Esophagus squamous epithelium (tissue), 4 donors: ENCODE measurements at regions not wholly inside any gene's neighbourhood (a gene's known extent, or its start where the extent isn't known, plus 50 kb on each side); places are given as distances from the start of the nearest gene placed in this dataset.

Experiments used
- CTCF ChIP-seq, 6 experiments: fragments of 450-650 bp in 4 of 6; fragments of 200-600 bp in 2 of 6; sonication (generic) in 2 of 6; IDR thresholded peaks; one replicate each; pipeline ENCODE4 v1.5.1; 2016 to 2019; ENCODE audit warnings: antibody characterized with exemption in 6 of 6, mild to moderate bottlenecking in 4 of 6, moderate library complexity in 4 of 6
- POLR2A ChIP-seq, 4 donors: fragments of 450-650 bp; IDR thresholded peaks; one replicate each; pipeline ENCODE4 v1.6.1; 2017; ENCODE audit warnings: antibody characterized with exemption in 4 of 4, mild to moderate bottlenecking in 4 of 4, moderate library complexity in 3 of 4

DNA sequence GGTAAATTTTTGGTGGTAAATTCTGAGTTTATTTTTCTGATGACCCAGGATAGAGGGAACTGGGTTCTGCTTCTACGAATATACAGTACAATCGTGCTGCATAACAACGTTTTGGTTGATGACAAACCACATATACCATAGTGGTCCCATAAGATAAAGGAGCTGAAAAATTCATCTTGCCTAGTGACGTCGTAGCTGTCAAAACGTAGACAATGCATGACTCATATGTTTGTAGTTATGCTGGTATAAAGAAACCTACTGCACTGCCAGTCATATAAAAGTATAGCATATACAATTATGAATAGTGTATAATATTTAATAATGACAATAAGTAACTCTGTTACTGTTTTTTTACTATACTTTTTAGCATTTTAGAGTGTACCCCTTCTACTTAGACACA lies 244.0 kb downstream of the GAS1 start:
- TF ChIP-seq CTCF (IDR thresholded peaks at IDR 0.05) (no peak), POLR2A (IDR thresholded peaks at IDR 0.05) (no peak)
